H7 (cell line): ENCODE measurements at regions not wholly inside any gene's neighbourhood (a gene's known extent, or its start where the extent isn't known, plus 50 kb on each side); places are given as distances from the start of the nearest gene placed in this dataset.
A peak's percentile ranks its signal among the peaks of the same experiment; 100 is the strongest.

Experiments
- DNase-seq: peaks from one replicate; pipeline ENCODE4 v3.0.0; 2012
- H3K27me3 ChIP-seq: 2 replicates; pipeline ENCODE4 v1.6.0; 2011; ENCODE audit warnings: mild to moderate bottlenecking, low read length; ENCODE audit not compliant: control insufficient read depth, insufficient read depth
- H3K36me3 ChIP-seq: replicated peaks from 2 replicates; pipeline ENCODE4 v1.5.1; 2011; ENCODE audit warnings: low read length; ENCODE audit not compliant: control insufficient read depth, insufficient read depth
- H3K4me3 ChIP-seq: 2 replicates; pipeline ENCODE4 v1.5.1; 2011; ENCODE audit warnings: low read depth, mild to moderate bottlenecking, control low read depth, low read length, moderate library complexity; ENCODE audit not compliant: insufficient read depth

DNA sequence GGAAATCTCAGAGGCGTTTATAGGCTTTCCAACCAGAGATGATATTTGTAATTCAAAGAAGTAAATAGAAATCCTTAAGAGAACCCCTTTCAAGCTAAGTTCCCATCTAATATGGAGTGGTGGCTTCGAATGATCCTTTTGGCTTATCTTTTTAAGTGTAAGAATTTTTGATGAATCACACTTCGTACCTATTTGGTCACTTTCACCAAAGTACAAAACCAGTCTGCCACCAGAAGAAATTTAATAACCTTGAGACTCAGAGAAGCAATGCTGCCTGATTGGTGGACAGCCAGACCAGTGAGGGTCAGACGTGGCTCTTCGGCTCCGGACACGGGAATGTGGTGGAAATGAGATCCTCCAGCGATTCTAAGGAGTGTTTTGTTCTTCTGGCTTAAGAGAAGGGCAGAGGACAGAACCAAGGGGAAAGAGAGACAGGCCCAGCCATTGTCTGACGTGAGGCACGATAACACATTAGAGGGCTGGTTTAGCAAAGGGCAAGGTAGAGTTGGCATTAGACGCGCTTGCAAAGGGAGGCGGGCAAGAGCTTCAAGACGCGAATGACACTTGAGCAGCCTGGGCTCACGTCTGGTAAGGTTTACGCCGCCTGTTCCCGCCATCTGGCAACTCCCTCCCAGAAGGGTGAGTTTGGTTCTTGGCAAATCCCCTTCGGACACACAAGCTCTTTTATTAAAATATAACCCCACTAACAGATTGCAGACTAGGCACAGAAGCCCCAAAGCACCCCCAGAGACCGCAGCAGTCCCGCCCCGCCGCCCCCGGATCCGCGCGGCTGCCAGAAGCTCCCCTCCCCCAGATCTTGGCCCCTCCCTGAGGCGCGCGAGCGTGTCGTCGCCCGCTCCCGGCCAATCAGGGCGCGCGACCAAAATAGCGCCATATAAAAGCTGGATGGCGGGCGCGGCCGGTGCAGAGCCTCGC lies 50.0 kb upstream of the EZR start:
- Histone ChIP-seq H3K4me3 (peak overlapping the region; percentile 51), H3K36me3 (no peaks in the 10 kb centered on the region), H3K27me3 (no peaks in the 10 kb centered on the region)
- DNase-seq = peak; percentile 99
